Stimulated activated CD4-positive, alpha-beta T cell treated with anti-CD3 and anti-CD28 coated beads, Interleukin-12 subunit alpha, Interleukin-12 subunit beta, amount 100 ng/mL, for 4 hours (primary cell): ENCODE measurements at regions not wholly inside any gene's neighbourhood (a gene's known extent, or its start where the extent isn't known, plus 50 kb on each side); places are given as distances from the start of the nearest gene placed in this dataset.

Source experiments
- DNase-seq: peaks from one replicate; pipeline ENCODE4 v3.0.0-alpha.2; 2020

DNA sequence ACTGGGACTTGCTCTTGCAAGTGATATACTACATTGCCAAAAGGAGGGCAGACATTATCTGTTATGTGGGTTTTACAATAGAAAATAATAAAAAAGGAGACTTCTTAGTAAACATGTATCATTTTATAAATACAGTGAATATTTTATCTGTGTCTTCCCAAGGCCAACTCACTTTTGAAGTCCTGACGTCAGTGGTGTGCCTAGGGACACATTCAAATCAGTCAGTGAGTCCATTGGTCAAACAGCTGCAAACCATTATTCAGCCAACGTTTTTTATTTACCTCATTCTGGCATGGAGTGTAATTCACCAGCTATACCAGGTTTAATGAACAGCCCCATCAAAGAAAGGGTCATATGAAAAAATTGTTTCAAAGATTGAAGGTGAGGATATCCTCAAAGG lies 263.7 kb downstream of the IPMK start:
- no peak for DNase-seq

DNA sequence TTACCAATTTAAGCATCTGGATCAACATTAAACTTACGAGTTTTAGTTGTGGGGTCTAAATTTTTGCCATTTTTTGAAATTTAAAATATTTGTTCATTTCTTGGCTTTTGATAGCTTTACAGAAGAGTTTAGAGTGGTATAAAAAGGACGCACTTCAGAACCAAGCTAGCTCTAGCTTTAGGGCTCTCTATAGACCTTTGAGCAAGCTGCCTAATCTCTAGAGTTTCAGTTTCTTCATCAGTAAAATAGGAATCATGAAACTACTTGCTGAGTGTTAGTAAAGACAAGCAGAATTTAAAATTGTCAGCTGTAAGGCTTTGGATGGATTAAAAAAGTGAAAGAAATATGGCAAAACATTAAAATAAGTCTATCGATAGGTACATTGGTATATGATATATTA lies 266.5 kb downstream of the IPMK start:
- DNase-seq, result no peak

DNA sequence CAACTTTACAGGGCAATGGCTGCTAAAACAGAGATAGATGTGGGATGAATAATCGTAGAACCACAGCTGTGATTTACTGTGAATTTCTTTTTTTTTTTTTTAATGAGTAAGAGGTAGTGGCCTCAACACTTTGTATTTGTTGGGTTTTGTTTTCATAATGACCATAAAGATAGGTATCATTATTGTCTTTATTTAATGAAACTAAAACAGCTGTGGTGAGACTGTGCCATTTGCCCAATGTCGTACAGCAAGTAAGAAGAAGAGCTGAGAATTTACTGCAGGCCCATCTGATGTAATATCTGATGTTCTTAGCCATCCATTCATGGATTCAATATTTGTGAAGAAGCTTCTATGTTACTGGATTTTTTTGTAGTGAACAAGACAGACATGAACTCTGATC lies 271.2 kb downstream of the IPMK start:
- DNase-seq, result no peak

DNA sequence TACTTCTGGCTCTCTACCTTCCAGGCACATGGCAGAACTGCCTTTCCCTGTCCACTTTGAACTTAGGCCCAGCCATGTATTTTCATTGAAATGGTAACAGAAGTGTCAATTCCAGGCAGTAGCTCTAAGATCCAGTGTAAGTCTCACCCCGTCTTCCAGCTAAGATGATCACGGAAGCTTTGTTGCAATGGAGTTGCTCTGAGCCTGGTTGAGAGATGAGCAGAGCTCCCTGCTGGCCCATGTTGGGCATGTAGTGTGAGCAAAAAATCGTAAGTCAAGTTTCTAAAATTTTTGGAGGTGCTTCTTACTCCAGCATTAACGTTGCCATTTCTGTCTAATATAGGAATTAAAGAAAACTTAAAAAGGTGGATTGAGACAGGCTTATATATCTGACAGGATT lies 274.4 kb downstream of the IPMK start:
- DNase-seq, result no peak

DNA sequence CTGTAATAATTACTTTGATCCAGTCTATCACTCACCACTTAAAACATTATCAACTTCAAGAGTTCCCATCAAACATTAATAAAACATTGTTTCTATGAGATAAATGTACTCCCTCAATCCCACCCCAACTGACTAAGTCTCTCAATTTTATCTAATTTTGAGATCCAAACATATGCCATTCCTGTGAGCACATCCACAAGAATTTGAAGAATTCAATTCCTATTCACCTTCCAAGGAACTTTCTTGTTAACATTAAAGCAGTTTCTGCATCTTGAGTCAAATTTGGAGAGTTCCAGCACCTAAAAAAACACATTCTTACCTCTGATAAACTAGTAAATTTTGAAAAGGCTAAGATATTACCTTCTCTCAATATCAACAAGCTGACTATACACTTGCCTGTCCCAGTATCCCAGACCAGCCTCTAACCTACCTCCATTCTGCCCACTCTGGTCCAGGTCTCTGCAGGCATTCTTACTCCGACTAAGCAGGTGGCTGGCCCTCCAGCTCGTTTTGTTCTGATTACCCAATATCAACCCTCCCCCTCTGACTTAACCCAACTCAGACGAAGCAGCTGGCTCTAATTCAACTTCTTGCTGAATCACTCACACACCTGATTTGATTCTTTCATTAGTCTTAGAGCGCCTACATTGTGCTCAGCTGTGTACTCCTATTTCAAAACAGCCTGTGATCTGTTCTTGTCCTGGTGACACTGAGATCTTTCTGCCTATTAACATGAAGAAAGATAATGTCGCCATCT lies 275.2 kb downstream of the IPMK start:
- DNase-seq, result no peak

DNA sequence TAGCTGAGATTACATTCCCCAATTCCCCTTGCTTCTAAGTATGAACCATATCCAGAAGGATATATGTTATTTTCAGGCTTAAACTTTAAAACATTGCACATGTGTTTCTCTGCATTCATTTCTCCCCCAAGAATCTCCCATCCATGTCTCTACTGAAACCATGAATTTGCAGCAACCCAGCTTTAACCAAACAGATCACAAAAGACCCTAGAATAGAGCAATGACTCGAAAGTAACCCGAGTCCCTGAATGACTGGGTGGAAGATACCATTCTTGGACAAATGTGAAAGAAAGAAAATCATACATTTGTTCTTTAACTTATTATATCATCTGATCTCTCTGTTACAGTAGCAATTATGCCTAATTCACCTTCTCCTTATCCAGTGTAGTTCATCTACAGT lies 278.7 kb downstream of the IPMK start:
- no peak for DNase-seq

DNA sequence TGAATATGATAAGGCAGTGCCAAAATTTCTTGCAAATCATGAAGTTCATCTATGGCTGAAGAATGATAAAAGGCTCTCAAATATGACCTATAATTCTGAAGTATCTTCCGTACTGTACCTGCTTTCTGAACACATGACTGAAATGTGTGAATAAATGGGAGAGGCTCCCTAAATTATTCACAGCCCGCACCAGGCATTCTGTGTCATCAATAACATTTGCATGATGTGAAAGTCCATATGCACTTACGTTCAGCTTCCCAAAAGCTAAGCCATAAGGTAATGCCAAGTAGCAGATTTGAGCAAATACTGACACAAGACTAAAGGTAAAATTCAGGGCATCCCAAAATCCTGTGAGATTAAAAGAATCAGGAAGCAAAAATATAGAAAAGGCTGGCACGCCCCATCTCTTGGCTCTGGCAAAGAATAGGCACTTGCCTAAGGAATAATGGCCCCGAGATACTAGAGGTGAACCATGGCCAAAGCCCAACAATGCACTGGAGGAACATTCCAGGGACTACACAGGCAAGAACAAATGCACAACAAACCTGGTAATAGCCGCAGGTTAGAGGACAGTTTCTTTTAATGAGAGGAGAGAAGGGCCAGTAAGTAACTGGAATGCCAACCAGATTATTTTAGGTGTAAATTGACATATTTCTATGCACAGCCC lies 280.5 kb downstream of the IPMK start:
- DNase-seq, result no peak

DNA sequence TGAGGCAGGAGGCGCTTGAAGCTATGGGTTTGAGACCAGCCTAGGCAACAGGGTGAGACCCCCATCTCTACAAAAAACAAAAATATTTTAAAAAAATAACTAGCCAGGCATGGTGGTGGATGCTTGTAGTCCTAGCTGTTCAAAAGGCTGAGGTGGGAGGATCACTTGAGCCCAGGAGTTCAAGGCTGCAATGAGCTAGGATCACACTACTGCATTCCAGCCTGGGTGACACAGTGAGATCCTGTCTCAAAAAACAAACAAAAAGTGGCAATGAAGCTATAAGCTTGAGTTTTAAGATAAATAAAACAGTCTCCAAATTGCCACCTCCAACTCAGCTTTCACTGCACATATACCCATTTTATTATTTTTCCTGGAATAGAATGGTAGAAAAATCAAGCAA lies 281.3 kb downstream of the IPMK start:
- DNase-seq, result no peak

DNA sequence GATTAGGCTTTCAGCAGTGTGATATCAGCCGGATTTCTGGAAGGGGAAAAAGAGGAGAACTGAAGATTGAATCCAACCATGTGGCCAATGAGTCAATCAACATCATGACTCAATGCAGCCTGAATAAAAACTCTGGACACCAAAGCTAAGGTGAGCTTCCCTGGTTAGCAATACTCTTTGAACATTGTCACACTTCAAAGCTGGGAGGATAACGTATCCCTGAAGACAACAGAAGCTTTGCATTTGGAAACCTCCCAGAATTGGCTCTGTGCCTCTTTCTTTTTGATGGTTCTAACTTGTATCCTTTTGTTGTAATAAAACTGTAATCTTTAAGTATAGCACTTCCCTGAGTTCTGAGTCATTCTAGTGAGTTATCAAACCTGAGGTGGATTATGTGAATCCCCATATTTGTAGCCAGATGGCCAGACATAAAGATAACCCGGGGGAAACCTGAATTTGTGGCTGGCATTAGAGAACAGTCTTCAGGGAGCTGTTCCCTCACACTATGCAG lies 284.4 kb downstream of the IPMK start:
- no peak for DNase-seq

DNA sequence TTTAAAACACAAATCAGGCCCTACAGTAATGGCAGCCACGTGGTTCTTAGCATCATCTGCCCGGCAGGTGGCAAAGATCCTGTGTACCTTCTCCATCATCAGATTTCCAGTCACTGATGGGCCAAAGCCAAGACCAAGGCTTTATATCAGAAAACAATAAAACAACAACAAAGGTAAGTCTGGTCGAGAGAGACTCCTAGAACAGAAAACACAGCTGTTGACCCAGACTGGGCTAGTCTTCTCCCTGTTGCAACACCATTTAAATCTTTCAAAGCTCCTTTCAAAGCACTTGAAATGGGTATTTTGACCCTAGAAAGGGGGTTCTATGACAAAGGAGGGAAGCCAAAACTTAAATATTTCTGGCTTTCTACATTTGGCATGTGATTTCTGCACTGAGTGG lies 285.6 kb downstream of the IPMK start:
- no peak for DNase-seq

DNA sequence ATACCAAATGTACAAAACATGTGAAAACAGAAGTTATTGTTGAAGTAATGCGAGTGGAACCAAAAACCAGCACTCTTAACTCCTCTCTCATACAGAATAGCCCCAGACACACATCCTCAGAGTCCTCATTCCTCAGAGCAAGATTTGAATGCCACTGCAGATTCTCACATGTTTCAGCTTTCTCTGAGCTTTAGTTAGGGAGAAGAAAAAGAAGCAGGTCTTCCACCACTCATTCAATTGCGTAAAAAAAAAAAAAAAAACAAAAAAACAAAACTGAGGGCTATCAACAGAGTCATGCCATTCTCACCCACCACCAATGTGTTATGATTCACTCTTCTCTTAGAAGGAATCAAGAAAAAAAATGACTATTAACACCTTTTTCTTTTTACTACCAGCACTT lies 287.7 kb downstream of the IPMK start:
- DNase-seq, result no peak

DNA sequence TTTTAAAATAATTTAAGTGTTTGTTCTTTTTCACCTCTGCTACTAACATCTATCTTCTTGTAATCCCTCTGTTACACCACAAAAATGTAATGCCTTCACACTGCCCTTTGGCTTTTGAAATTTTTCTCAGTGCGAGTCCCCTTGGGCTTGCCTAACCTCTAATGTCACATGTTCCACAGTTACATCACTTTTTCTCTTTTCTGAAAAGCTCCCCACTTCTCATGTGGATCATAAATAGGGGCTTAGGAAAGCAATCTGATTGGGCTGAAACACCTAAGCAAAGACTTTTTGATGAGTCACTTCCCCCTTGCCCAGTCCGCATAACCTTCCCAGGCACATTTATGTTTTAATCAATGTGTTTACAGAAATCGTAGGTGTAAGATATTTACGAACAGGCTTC lies 288.2 kb downstream of the IPMK start:
- no peak for DNase-seq

DNA sequence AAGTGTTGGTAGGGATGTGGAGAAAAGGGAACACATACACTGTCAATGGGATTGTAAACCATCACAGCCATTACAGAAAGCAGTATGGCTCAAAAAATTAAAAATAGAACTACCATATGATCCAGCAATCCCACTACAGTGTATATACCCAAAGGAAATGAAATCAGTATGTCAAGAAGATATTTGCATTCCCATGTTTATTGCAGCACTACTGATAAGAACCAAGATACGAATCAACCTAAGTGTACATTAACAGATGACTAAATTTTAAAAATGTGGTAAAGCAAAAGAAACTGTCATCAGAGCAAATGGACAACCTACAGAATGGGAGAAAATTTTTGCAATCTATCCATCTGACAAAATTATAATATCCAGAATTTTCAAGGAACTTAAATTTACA lies 290.4 kb downstream of the IPMK start:
- DNase-seq, result no peak

DNA sequence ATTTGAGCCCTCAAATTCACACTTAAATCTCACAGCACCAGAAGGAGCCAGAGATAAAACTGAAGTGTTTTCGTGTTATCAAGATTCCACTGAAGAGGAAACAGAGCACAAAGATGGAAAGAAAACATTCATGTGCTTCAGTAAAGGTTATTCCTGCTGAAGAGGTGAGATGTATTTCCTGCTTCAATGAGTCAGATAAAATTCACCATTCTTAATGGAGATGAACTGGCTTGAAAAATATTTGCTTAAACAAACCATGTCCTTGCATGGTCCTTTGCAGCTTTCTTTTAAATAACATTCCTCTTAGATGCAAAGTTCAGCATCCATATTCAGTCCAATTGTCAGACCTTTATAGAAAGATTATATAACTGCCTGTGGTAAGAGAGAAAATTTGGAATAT lies 294.2 kb downstream of the IPMK start:
- DNase-seq, result no peak

DNA sequence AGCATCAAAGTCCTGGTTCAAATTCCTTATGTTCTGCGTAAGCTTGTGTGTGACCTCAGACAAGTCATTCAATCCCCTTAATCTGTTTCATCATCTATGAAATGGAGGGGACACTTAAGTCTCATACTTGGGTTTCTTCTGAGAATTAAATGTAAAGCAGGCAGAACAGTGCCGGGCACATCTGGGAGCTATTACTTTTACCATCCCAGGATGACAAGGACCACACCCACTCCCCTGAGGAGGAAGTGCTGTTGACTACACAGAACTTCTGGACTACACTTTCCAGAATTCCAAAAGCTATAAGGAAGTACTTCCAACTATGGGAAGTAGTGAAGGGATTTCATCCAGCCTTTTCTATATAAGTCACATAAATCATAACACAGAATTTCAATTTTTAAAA lies 294.9 kb downstream of the IPMK start:
- no peak for DNase-seq

DNA sequence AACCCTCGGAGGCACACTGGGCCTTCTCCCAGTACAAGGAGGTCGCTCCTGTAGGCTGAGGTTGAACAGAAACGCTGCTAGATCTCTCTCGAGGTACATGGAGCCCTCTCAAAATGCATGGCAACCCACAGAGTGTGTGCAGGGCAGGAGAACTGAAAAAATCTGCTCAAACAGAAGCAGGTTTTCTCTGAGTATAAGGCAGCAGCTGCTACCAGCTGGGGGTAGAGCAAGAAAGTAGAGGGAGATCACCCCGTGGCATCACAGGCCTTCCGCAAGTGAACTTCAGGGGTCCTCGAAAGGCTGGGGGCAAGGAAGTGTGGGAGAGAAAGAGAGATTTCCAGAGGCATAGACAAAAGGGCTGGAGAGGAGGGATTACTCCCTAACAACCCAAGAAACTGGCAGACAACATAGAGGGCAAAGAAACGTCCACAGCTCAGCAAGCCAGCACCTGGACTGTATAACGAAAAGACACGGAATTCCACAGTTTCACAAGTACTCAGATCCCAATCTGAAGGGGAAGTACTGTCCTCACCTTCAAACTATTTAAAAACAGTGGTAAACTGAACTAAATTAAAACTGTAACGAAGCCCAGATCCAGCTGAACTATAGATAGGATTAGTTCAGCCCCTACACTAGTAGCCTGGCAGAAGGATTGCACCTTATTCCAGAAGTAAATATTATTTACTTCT lies 299.2 kb downstream of the IPMK start:
- no peak for DNase-seq

DNA sequence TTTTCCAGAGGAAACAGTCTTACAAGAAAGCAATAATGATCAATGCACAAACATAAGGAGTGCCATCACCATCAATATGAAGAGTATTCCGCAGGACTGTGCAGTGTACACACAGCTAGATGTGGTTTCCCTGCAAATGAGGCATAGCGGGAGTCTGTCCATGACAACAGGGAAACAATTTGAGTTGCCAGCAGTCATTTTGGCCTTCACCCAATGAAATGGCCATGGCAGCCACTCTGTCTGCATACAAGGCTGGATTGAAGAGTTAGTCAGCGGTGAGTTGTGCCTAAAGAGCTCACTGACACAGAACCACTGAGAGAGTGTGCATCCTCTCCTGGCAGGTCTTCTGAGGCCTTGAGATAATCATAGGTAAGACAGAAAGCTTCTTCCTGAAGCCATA lies 303.3 kb downstream of the IPMK start:
- no peak for DNase-seq

DNA sequence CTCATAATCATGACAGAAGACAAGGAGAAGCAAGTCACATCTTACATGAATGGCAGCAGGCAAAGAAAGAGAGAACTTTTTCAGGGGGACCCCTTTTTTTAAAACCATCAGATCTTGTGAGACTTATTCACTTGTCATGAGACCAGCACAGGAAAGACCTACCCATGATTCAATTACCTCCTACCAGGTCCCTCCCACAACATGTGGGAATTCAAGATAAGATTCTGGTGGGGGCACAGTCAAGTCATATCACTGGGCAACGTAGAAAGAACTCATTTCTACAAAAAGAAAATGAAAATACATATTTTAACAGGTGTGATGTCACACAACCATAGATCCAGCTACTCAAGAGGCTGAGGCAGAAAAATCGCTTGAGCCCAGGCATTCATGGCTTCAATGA lies 304.1 kb downstream of the IPMK start:
- DNase-seq, result no peak

DNA sequence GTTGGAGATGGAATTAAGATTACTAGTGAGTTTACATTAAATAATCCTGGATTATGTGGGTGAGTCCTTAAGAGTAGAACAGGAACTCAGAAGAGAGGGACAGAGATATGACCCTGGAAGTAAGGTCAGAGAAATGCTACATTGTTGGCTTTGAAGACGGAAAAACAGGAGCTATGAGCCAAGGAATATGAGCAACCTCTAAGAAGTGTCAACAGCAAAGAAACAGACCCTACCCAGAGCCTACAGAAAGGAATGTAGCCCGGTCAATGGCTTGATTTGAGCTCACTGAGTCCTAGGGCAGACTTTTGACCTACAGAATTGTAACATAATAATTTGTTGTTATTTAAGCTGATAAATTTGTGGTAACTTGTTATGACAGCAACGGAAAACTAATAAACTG lies 304.9 kb downstream of the IPMK start:
- DNase-seq, result no peak

DNA sequence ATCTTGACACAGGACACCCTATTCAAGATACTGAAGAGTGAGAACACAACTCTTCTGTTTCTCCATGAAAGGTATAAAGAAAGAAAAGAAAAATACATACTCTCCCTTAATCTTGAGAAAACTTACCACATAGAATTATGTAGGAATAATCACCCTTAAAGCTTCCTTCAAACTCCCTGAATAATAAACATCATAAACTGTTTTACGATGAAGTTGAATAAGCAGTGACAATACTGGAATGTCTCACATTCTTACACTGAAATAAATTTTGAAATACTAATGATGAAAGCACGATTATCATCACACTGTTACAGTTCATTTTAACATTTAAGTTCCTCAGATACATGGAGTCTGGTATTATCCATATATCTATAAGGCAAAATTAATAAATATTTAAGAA lies 306.2 kb downstream of the IPMK start:
- no peak for DNase-seq

DNA sequence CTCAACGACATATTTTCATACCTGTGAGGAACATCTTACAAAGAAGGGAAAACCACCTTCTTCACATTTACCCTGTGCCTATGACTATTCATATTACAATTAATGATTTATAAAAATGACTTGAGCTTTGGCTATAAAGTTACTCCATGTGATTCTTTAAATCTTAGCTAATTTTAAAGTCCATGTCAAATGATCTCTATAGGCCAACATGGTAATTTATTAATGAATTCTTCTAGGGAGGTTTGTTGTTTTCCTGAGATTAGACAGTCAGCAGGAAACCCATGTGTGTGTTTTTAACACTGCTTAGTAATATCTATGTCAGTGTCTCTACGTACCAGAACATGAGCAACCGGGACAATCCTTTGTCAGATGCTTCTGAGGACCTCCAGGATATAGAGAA lies 307.3 kb downstream of the IPMK start:
- DNase-seq, result no peak

DNA sequence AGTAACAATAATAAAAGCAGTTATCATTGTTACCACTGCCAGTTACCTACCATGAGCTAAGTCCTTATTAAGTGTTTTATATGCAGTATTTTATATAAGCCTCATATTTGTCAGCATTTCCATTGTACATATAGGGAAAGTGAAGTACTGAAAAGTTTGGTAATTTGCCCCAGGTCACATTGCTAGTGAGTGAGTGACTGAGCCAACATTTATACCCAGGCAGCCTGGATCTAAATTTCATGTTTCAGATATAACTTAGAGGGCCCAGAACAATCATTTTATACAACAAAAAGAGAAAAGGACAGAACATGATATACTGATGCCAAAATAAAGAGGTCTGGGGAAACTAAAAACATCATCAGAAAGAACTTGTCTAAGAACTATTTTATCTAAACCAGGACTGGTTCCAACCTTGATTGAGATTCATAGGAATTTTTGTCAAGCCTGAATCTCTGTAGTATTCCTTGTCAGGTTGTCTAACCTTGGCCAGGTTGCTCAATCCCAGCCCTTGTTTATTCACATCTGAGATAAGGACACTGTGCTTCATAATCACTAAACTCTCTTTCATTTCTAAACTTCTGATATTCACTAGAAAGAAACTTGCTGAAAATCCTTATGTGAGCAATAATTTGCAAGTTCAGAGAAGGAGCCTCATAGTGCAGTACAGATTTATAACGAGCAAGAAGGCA lies 308.2 kb downstream of the IPMK start:
- DNase-seq, result no peak

DNA sequence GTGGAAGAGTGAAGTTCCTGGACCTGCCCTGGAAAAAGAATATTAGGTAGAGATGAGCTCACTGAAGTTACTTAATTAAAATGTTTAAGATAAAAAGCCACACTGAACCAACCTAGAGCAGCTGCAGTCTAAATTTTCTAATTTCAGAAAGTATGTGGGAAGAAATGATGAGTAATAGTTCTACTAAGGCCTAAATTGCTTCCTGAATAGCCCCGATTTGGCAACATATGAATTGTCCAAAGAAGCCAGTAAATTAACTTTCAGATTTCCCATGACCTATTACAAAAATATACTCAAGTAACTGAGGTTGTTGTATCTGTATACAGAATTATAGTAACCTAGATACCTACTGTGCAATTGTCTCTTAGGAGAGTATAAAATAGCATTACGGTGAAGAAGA lies 312.6 kb downstream of the IPMK start:
- no peak for DNase-seq

DNA sequence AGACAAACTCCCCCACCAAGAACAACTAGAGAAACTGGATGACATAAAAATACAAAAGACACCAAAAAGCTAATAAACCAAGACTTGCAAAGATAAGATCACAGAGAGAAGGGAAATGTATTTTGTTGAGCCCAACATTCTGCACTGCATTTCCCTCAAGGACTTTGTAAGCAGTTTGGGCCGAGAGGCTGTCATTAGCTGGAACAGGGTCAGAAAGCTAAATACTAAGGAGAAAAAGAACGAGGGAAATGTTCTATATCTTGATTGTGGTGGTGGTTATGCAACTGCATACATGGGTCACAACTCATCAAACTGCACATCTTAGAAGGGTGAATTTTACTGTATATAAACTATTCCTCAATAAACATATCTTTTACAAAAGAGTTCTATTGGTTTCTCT lies 315.0 kb downstream of the IPMK start:
- no peak for DNase-seq
